ENCODE measurements at regions not wholly inside any gene's neighbourhood (a gene's known extent, or its start where the extent isn't known, plus 50 kb on each side); places are given as distances from the start of the nearest gene placed in this dataset.
"Not testable (repeated sequence)": the region's sequence is repeated elsewhere in the genome, so short reads cannot be mapped to it uniquely, and the experiment has no call there.

GRCh38 chr4:175307326-175307725 lies 389.2 kb downstream of the ADAM29 start:
- Mint-ChIP-seq H3K36me3 (no peaks in the 10 kb centered on the region), H3K27ac (no peak overlapping the region), H3K9me3 (peaks cover 3 to 12% of the 10 kb centered on the region in 2 donors)
- ATAC-seq: no peak
- no peak for DNase-seq (ENCODE audit: low spot score in 2 of 2)

- DNase-seq (ENCODE audit: low spot score in 2 of 2) (no peak), ATAC-seq (no peak)
- no peak overlapping the region for H3K27ac Mint-ChIP-seq
- no peaks in the 10 kb centered on the region for H3K36me3 Mint-ChIP-seq
- peaks cover 3 to 12% of the 10 kb centered on the region in 2 donors for H3K9me3 Mint-ChIP-seq
Observed at GRCh38 chr4:175308236-175308635, 390.1 kb downstream of the ADAM29 start.

GRCh38 chr4:175309041-175309440 lies 390.9 kb downstream of the ADAM29 start:
- ATAC-seq: no peak
- peaks cover 3 to 7% of the 10 kb centered on the region in 2 donors for H3K9me3 Mint-ChIP-seq
- no peaks in the 10 kb centered on the region for H3K36me3 Mint-ChIP-seq
- no peak overlapping the region for H3K27ac Mint-ChIP-seq
- DNase-seq (ENCODE audit: low spot score in 2 of 2): no peak

- no peak for DNase-seq (ENCODE audit: low spot score in 2 of 2)
- ATAC-seq: no peak
- Mint-ChIP-seq H3K27ac (no peak overlapping the region), H3K9me3 (peaks cover 9 to 13% of the 10 kb centered on the region in 2 donors), H3K36me3 (no peaks in the 10 kb centered on the region)
Observed at GRCh38 chr4:175325230-175325629, 407.1 kb downstream of the ADAM29 start.

- DNase-seq (ENCODE audit: low spot score in 2 of 2): no peak
- peaks cover 15 to 24% of the 10 kb centered on the region in 2 donors for H3K9me3 Mint-ChIP-seq
- H3K36me3 Mint-ChIP-seq: no peaks in the 10 kb centered on the region
- H3K27ac Mint-ChIP-seq: no peak overlapping the region
- ATAC-seq: no peak
Observed at GRCh38 chr4:175326796-175327195, 408.6 kb downstream of the ADAM29 start.

GRCh38 chr4:175330236-175330635 lies 412.1 kb downstream of the ADAM29 start:
- Mint-ChIP-seq H3K9me3 (peaks cover 10 to 20% of the 10 kb centered on the region in 2 donors), H3K27ac (no peak overlapping the region), H3K36me3 (no peaks in the 10 kb centered on the region)
- DNase-seq (ENCODE audit: low spot score in 2 of 2) (no peak), ATAC-seq (no peak)

GRCh38 chr4:175330652-175331051 lies 412.5 kb downstream of the ADAM29 start:
- no peak for DNase-seq (ENCODE audit: low spot score in 2 of 2)
- Mint-ChIP-seq H3K36me3 (no peaks in the 10 kb centered on the region), H3K27ac (no peak overlapping the region), H3K9me3 (peaks cover 10 to 20% of the 10 kb centered on the region in 2 donors)
- no peak for ATAC-seq

- DNase-seq (ENCODE audit: low spot score in 2 of 2): no peak
- no peak for ATAC-seq
- Mint-ChIP-seq H3K36me3 (no peaks in the 10 kb centered on the region), H3K9me3 (peaks cover 7 to 15% of the 10 kb centered on the region in 2 donors), H3K27ac (no peak overlapping the region)
Observed at GRCh38 chr4:175335331-175335730, 417.2 kb downstream of the ADAM29 start.

- ATAC-seq; H3K36me3 Mint-ChIP-seq; H3K27ac Mint-ChIP-seq; DNase-seq (ENCODE audit: low spot score in 2 of 2): not testable (repeated sequence)
- peaks cover 9 to 12% of the 10 kb centered on the region in 2 donors for H3K9me3 Mint-ChIP-seq
Observed at GRCh38 chr4:175336570-175336969, 418.4 kb downstream of the ADAM29 start.

GRCh38 chr4:175339100-175339707 lies 421.0 kb downstream of the ADAM29 start:
- no peak for DNase-seq (ENCODE audit: low spot score in 2 of 2)
- no peak for ATAC-seq
- no peaks in the 10 kb centered on the region for H3K36me3 Mint-ChIP-seq
- peaks cover 9 to 11% of the 10 kb centered on the region in 2 donors for H3K9me3 Mint-ChIP-seq
- H3K27ac Mint-ChIP-seq: no peak overlapping the region

- DNase-seq (ENCODE audit: low spot score in 2 of 2): no peak
- ATAC-seq: no peak
- H3K27ac Mint-ChIP-seq: no peak overlapping the region
- peaks cover 9 to 12% of the 10 kb centered on the region in 2 donors for H3K9me3 Mint-ChIP-seq
- H3K36me3 Mint-ChIP-seq: no peaks in the 10 kb centered on the region
Observed at GRCh38 chr4:175341203-175341755, 423.1 kb downstream of the ADAM29 start.

GRCh38 chr4:175346376-175346775 lies 428.2 kb downstream of the ADAM29 start:
- H3K9me3 Mint-ChIP-seq: peaks cover 5 to 8% of the 10 kb centered on the region in 2 donors
- DNase-seq (ENCODE audit: low spot score in 2 of 2) (no peak), ATAC-seq (no peak)
- H3K36me3 Mint-ChIP-seq: no peaks in the 10 kb centered on the region
- H3K27ac Mint-ChIP-seq: no peak overlapping the region

- ATAC-seq: no peak
- no peak for DNase-seq (ENCODE audit: low spot score in 2 of 2)
- H3K36me3 Mint-ChIP-seq: no peaks in the 10 kb centered on the region
- peaks cover 15% of the 10 kb centered on the region in 2 donors for H3K9me3 Mint-ChIP-seq
- no peak overlapping the region for H3K27ac Mint-ChIP-seq
Observed at GRCh38 chr4:175350246-175350645, 432.1 kb downstream of the ADAM29 start.

GRCh38 chr4:175351473-175351872 lies 433.3 kb downstream of the ADAM29 start:
- no peak for DNase-seq (ENCODE audit: low spot score in 2 of 2)
- no peak overlapping the region for H3K27ac Mint-ChIP-seq
- no peaks in the 10 kb centered on the region for H3K36me3 Mint-ChIP-seq
- H3K9me3 Mint-ChIP-seq: peaks cover 15% of the 10 kb centered on the region in 2 donors
- ATAC-seq: no peak

GRCh38 chr4:175369087-175369486 lies 443.0 kb downstream of the GPM6A start:
- Mint-ChIP-seq H3K27ac (no peak overlapping the region), H3K36me3 (no peaks in the 10 kb centered on the region), H3K9me3 (no peaks in the 10 kb centered on the region)
- ATAC-seq (no peak), DNase-seq (ENCODE audit: low spot score in 2 of 2) (no peak)

GRCh38 chr4:175371091-175371490 lies 441.0 kb downstream of the GPM6A start:
- Mint-ChIP-seq H3K36me3 (no peaks in the 10 kb centered on the region), H3K27ac (no peak overlapping the region), H3K9me3 (no peaks in the 10 kb centered on the region)
- DNase-seq (ENCODE audit: low spot score in 2 of 2) (no peak), ATAC-seq (no peak)

GRCh38 chr4:175373031-175373430 lies 439.0 kb downstream of the GPM6A start:
- no peak for DNase-seq (ENCODE audit: low spot score in 2 of 2)
- Mint-ChIP-seq H3K36me3 (no peaks in the 10 kb centered on the region), H3K9me3 (no peaks in the 10 kb centered on the region), H3K27ac (no peak overlapping the region)
- ATAC-seq: no peak

- H3K36me3 Mint-ChIP-seq: no peaks in the 10 kb centered on the region
- ATAC-seq: no peak
Observed at GRCh38 chr4:175374459-175374858, 437.6 kb downstream of the GPM6A start.

More at GRCh38 chr4:175374459-175374858, 437.6 kb downstream of the GPM6A start:
- Mint-ChIP-seq H3K9me3 (no peaks in the 10 kb centered on the region), H3K27ac (no peak overlapping the region)
- DNase-seq (ENCODE audit: low spot score in 2 of 2): no peak
